Mesodermal cell (in vitro differentiated cells): ENCODE measurements at regions not wholly inside any gene's neighbourhood (a gene's known extent, or its start where the extent isn't known, plus 50 kb on each side); places are given as distances from the start of the nearest gene placed in this dataset.

Source experiments
- H3K27ac ChIP-seq: 2 replicates; pipeline ENCODE4 v1.7.0; 2013; ENCODE audit warnings: mild to moderate bottlenecking, low read depth, low read length, moderate library complexity; ENCODE audit not compliant: severe bottlenecking
- H3K36me3 ChIP-seq: 2 replicates; pipeline ENCODE4 v1.7.1; 2013; ENCODE audit warnings: mild to moderate bottlenecking, low read length, moderate library complexity; ENCODE audit not compliant: control insufficient read depth, insufficient read depth
- H3K4me1 ChIP-seq: one replicate; pipeline ENCODE4 v1.7.1; 2013; ENCODE audit warnings: mild to moderate bottlenecking, low read length; ENCODE audit not compliant: insufficient read depth, control insufficient read depth, poor library complexity, severe bottlenecking
- H3K4me3 ChIP-seq: 2 replicates; pipeline ENCODE4 v1.7.0; 2013; ENCODE audit warnings: low read length, control low read depth, mild to moderate bottlenecking; ENCODE audit not compliant: insufficient read depth, poor library complexity, severe bottlenecking; ENCODE audit errors: extremely low read depth
- H3K9me3 ChIP-seq: 2 replicates; pipeline ENCODE4 v1.7.1; 2013; ENCODE audit warnings: mild to moderate bottlenecking, low read length, moderate library complexity; ENCODE audit not compliant: control insufficient read depth
- WGBS, 2 experiments: methylation state at CpG; one replicate each; pipeline ENCODE4 v1.1.5; 2013; ENCODE audit warnings: missing lambda C conversion rate in 2 of 2; ENCODE audit not compliant: insufficient coverage in 2 of 2; 5-methylcytosine and 5-hydroxymethylcytosine counted together

DNA sequence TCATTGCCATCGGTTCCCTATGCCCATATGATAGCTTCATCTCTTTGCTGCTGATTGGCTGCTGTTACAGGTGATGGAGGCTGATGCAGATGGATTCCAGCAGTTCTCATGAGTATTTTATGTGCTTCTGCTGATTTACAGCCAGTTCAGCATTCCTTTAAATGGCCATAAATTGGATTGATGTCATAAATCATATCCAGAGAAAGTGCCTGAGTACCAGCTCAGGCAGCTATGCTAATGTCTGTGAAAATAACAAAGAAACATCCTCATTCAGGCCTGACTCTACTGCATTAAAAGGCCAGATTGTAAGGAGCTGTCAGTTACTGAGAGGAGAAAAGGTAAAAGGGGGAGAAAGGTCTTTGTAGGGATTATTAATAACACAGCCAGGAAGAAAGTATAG, 756.8 kb downstream of the IGSF11 start:
- Histone ChIP-seq H3K36me3 (no peaks in the 10 kb centered on the region), H3K9me3 (no peaks in the 10 kb centered on the region), H3K27ac (no peak overlapping the region), H3K4me1 (no peaks in the 10 kb centered on the region), H3K4me3 (no peak overlapping the region)
- no CpG with 5 or more reads among the region's 1 CpG for WGBS, 2 experiments

DNA sequence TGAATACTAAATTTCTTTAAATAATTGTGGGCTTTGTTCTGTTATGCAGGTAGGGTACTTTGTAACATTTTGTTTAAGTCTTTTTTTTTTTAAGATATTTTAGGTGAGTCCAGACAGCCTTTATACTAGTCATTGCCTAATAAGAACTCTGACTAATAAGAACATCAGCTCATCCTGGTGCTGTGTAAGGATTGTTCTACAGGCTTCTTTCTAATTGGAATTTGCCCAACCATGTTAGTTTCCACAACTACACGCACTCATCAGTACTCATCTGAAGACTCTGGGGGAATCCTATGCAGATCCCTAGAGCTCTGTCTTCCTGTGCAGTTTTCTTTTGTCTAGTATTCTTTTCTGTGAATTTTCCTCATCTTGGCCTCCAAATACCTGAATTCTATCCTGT, 741.8 kb downstream of the IGSF11 start:
- no peak overlapping the region for H3K4me3 ChIP-seq
- no peaks in the 10 kb centered on the region for H3K4me1 ChIP-seq
- H3K9me3 ChIP-seq: no peaks in the 10 kb centered on the region
- whole genome bisulfite sequencing, 2 experiments: 83% methylated on average over 1 of the region's 1 CpG; no CpG with 5 or more reads in 1 of the 2 experiments
- H3K36me3 ChIP-seq: no peaks in the 10 kb centered on the region
- H3K27ac ChIP-seq: no peak overlapping the region

DNA sequence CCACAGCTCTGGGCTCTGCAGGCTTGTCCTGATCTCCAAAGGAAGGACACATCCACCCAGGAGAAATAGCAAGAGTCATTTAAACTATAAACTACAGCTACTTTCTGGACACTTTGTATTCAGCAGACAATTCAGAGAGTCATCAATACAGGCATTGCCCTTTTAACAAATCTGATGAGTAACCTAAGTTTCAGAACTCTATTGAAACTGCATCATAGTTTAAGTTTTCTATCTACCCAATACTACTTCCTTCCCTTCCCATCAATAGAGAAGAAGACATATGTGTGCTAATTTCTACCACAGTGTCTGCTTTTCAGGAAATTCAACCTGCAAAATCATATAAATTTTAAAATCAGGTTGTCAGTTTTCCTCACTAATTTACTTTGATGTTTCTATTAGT, 736.5 kb downstream of the IGSF11 start:
- H3K4me1 ChIP-seq: no peaks in the 10 kb centered on the region
- H3K27ac ChIP-seq: no peak overlapping the region
- no peaks in the 10 kb centered on the region for H3K9me3 ChIP-seq
- no peak overlapping the region for H3K4me3 ChIP-seq
- no peaks in the 10 kb centered on the region for H3K36me3 ChIP-seq

DNA sequence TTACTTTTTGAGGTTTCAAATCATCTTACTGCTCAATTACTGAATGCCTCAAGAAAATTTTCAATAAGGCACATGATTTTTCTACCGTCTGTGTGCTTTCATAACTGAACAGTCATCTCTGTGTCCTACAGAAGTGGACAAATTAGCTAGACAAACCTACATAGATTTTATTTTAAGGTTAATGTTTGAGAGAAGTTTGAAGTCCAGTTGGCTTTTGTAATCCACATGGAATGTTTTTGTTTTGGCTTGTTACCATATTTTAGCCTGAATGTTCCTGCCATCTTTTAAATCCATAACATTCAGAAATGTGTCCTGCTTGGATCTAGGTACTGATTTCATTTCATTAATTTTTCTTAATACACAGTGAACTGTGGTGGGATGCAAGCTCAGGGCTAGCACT, 730.1 kb downstream of the IGSF11 start:
- Histone ChIP-seq H3K36me3 (no peaks in the 10 kb centered on the region), H3K9me3 (no peaks in the 10 kb centered on the region), H3K4me3 (no peak overlapping the region), H3K27ac (no peak overlapping the region), H3K4me1 (no peaks in the 10 kb centered on the region)
- WGBS, 2 experiments: 100% methylated on average over 1 of the region's 1 CpG; no CpG with 5 or more reads in 1 of the 2 experiments

DNA sequence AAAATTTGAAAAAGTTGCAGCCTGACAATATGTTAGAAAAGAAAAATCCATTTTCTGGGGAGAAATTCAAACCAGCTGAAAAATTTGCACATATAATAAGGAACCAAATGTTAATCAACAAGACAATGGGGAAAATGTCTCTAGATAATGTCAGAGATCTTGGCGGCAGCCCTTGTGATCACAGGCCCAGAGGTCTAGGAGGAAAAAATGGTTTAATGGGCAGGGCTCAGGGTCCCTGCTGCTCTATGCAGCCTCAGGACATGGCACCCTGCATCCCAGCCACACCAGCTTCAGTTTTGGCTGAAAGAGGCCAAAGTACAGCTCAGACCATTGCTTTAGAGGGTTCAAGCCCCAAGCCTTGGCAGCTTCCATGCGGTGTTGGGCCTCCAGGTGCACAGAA, 701.9 kb downstream of the IGSF11 start:
- H3K27ac ChIP-seq: no peak overlapping the region
- H3K4me3 ChIP-seq: no peak overlapping the region
- 71 to 100% methylated on average over 1 of the region's 2 CpGs for WGBS, 2 experiments
- no peaks in the 10 kb centered on the region for H3K4me1 ChIP-seq
- H3K36me3 ChIP-seq: no peaks in the 10 kb centered on the region
- peaks cover 8% of the 10 kb centered on the region for H3K9me3 ChIP-seq

DNA sequence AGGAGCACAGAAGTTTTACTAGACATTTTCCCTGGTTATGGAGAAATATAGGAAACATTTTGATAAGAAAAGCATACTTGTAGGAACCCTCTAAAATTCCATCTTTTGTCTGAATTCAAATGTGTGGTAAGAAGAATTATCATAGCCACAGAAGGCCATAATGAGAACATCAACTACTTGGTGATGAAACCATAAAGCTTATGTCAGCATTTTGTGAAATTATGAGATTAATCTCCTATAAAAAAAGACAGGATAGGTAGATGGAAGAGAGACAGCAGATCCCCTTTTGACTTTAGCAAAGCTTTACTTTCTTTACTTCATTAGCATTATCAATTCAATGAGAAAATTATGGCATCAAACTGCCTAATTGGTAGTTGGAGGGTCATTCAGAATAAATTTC, 697.0 kb downstream of the IGSF11 start:
- Histone ChIP-seq H3K4me1 (no peaks in the 10 kb centered on the region), H3K36me3 (no peaks in the 10 kb centered on the region), H3K27ac (no peak overlapping the region), H3K9me3 (peaks cover 5% of the 10 kb centered on the region), H3K4me3 (no peak overlapping the region)

DNA sequence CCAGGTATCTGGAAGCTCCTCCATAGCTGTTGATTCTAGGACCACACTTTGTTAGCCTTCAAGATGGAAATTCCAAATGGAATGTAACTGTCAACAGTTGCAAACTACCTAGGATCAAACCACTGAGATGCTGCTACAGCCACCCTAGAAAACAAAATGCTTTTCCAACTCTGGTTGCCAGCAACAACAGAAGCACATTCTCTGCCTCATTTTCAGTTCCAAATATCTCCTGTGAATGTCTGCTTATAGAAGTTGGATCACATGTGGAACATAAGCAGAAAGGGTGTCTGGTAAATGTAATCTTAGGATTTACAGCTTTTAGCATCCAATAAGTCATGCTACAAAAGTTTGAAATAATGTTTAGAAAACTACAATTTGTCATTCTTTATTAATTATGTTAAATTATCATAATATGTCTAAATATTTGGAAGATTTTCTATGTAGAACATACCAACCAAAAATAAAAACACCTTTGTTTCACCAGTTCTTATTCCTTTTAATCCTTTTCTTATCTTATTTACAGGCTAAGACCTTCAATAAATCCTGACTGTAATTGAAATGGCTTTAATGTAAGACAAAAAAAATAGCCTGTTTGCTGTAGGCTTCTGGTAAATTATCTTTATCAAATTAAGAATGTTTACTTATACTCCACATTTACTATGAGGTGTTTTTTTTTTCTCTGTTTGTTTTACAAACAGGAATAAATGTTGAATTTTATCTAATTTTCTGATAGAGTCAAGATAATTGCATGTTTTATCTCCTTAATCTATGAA, 687.1 kb downstream of the IGSF11 start:
- no peaks in the 10 kb centered on the region for H3K9me3 ChIP-seq
- no peak overlapping the region for H3K4me3 ChIP-seq
- H3K27ac ChIP-seq: no peak overlapping the region
- H3K4me1 ChIP-seq: no peaks in the 10 kb centered on the region
- no peaks in the 10 kb centered on the region for H3K36me3 ChIP-seq

DNA sequence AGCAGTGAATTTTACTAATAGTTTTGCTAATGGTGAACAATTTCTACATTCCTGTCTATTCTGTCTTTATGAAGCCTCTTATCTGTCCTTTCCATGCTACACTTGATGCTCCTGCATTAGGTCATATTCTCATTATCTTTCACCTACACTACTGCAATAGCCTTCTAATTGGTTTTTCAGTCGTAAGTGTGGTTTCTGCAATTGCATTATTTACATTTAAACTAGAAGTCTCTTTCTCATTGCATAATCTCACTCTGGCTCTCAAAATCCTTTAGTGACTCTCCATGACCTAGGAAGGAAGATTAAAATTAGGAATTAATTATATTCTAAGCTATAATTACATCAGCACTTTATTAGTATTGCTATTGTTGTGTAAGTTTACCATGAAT, 686.5 kb downstream of the IGSF11 start:
- no peak overlapping the region for H3K27ac ChIP-seq
- no peaks in the 10 kb centered on the region for H3K4me1 ChIP-seq
- no CpG with 5 or more reads among the region's 1 CpG for WGBS, 2 experiments

DNA sequence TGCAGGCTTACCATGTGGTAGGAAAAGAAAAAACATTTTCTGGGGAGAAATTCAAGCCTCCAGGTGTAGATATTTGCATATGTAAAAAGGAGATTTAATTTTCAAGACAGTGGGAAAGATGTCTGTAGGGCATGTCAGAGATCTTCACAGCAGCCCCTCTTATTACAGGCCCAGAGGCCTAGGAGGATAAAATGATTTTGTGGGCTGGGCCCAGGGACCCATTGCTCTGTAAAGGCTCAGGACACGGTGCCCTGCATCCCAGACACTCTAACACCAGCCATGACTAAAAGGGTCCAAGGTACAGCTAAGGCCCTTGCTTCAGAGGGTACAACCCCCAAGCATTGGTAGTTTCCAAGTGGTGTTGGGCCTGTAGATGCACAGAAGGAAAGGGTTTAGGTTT, 680.1 kb downstream of the IGSF11 start:
- Histone ChIP-seq H3K4me3 (no peak overlapping the region), H3K9me3 (peaks cover 14% of the 10 kb centered on the region), H3K4me1 (no peaks in the 10 kb centered on the region), H3K27ac (no peak overlapping the region), H3K36me3 (no peaks in the 10 kb centered on the region)
- WGBS, 2 experiments: 100% methylated on average over 1 of the region's 1 CpG; no CpG with 5 or more reads in 1 of the 2 experiments

More for the DNA sequence above, 686.5 kb downstream of the IGSF11 start:
- H3K4me3 ChIP-seq: no peak overlapping the region
- H3K9me3 ChIP-seq: no peaks in the 10 kb centered on the region
- H3K36me3 ChIP-seq: no peaks in the 10 kb centered on the region

DNA sequence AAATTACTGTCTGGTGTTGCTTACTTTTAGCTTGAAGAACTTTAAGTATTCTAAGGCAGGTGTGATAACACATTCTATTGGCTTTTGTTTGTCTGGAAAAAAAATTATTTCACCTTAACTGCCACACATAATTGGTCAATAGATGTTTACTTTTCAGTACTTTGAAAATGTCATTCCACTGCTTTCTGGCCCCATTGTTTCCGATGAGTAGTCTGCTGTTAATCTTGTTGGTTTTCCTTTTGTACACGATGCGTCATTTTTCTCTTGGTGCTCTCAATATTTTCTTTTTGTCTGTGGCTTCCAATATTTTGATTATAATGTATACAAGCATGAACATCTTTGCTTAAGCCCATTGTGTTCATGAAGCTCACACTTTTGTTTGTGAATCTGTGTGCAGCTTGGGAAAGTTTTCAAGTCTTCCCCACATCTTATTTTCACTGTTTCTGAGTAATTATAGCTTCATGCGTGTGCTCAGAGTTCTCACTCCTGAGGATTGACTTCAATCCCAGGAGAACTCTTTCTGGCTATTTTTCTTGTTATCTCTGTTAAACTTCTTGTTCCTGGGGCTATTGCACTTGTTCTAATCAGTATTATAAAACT, 664.7 kb downstream of the IGSF11 start:
- Histone ChIP-seq H3K4me3 (no peak overlapping the region), H3K4me1 (no peaks in the 10 kb centered on the region), H3K9me3 (peaks cover 13% of the 10 kb centered on the region), H3K36me3 (no peaks in the 10 kb centered on the region), H3K27ac (no peak overlapping the region)
- WGBS, 2 experiments: 100% methylated on average over 1 of the region's 4 CpGs; no CpG with 5 or more reads in 1 of the 2 experiments

DNA sequence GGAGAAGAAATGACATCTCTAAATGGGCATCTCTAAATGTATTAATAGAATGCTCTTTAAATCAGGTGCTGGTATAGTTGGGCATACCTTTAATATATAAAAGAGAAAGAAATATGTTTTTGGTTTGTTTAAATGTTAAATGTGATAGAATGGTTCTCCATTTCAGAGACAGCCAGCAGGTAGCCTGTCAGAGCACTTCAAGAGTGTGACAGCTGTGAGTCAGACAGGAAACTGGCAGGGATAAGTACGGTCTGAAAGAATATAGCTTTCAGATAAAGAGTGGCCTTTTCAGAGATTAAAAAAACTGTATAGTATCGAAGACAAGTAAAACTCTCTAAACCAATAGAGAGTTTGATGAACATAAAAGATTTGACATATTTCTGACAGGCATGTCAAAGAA, 654.1 kb downstream of the IGSF11 start:
- Histone ChIP-seq H3K4me1 (no peaks in the 10 kb centered on the region), H3K36me3 (no peaks in the 10 kb centered on the region), H3K4me3 (no peak overlapping the region), H3K27ac (no peak overlapping the region), H3K9me3 (no peaks in the 10 kb centered on the region)
- WGBS, 2 experiments: 50% methylated on average over 1 of the region's 2 CpGs; no CpG with 5 or more reads in 1 of the 2 experiments
